ENCODE measurements at regions not wholly inside any gene's neighbourhood (a gene's known extent, or its start where the extent isn't known, plus 50 kb on each side); places are given as distances from the start of the nearest gene placed in this dataset.

DNA sequence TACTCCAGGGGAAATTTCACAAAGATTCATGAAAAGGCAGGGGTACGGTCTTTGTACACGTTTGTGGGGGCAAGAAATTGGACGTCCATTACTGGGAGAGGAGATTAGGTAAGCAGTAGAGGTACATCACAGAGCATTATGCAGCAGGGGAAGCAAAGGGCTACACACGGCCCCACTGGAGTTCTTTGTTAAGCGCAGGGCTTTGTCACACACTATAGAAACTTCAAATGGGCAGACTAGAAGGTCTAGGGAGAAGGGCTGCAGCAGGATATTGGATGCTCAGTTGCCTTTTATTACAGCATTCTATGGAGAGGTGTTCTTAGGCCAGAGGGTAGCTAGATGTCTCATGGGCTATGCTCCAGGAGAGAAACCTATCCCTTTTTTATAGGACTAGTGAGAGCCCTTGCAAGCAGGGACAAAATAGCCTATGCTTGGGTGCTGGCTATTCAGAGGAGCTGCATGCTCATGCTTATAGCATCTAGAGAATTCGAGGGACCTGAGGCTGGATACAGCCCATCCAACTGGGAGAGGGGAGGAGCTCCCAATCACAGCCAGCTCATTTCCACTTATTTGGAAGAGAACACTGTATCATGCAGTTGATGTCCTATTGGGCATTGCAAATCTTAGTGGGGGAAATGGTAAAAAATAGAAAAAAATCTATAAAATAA is 506.4 kb upstream of the ADAMTS9 start:
- no peak overlapping the region for H3K4me3 ChIP-seq (ENCODE audit: low read depth, low read length)
- DNase-seq (ENCODE audit: low read depth), result no peak
- TF ChIP-seq, protein P1, sequence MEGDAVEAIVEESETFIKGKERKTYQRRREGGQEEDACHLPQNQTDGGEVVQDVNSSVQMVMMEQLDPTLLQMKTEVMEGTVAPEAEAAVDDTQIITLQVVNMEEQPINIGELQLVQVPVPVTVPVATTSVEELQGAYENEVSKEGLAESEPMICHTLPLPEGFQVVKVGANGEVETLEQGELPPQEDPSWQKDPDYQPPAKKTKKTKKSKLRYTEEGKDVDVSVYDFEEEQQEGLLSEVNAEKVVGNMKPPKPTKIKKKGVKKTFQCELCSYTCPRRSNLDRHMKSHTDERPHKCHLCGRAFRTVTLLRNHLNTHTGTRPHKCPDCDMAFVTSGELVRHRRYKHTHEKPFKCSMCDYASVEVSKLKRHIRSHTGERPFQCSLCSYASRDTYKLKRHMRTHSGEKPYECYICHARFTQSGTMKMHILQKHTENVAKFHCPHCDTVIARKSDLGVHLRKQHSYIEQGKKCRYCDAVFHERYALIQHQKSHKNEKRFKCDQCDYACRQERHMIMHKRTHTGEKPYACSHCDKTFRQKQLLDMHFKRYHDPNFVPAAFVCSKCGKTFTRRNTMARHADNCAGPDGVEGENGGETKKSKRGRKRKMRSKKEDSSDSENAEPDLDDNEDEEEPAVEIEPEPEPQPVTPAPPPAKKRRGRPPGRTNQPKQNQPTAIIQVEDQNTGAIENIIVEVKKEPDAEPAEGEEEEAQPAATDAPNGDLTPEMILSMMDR (IDR thresholded peaks at IDR 0.05; ENCODE audit: insufficient read depth, low read length), result no peak

DNA sequence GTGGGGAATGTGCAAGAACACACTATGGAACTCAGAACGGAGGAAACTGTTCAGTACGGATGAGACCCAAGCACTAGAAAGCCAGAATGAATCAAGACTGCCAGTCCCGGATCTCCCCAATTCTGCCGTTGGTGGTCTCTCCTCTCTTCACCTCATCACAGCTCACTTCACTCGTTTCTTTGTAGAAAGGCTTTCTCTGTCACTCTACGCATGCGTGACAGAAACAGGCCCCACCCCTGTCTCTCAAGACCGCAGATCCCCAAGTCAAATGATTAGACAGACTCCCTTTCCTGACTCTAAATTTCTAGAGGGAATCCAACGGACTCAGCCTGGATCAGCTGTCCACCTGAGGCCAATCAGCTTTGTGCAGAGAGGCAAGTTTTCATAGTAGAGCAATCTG is 505.7 kb upstream of the ADAMTS9 start:
- no peak for DNase-seq (ENCODE audit: low read depth)
- TF ChIP-seq, protein P1 (IDR thresholded peaks at IDR 0.05; ENCODE audit: insufficient read depth, low read length), result no peak
- no peak overlapping the region for H3K4me3 ChIP-seq (ENCODE audit: low read depth, low read length)

DNA sequence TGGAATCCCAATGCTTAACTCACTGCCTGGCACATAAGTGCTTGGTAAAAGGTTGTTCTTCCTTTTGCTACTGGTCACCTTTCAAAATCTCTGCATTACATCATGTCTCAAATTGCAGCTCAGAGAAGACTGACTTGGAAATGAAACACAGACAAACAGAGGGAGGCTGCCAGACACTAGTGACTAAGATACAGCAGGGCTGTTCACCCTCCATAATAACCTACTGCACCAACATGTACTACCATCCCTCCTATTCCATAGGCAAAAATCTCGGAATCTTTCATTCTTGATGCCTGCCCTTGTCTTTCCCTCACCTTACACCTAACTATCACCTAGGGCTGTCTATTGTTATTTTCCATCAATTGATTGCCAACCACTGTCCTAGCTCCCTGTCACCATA is 502.3 kb upstream of the ADAMTS9 start:
- no peak for DNase-seq (ENCODE audit: low read depth)
- H3K4me3 ChIP-seq (ENCODE audit: low read depth, low read length), result no peak overlapping the region
- TF ChIP-seq, protein P1 (IDR thresholded peaks at IDR 0.05; ENCODE audit: insufficient read depth, low read length), result no peak

DNA sequence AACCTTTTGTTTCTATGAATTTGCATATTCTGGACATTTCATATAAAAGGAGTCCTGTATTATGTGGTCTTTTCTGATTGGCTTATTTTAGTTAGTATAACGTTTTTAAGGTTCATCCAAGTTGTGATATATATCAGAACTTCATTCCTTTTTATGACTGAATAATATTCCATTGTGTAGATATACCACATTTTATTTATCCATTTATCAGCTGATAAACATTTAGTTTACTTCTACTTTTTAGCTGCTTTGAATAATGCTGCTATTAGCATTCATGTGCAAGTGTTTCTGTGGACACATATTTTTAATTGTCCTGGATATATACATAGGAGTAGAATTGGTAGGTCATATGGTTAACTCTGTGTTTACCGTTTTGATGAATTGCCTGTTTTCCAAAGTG is 498.5 kb upstream of the ADAMTS9 start:
- TF ChIP-seq, protein P1 (IDR thresholded peaks at IDR 0.05; ENCODE audit: insufficient read depth, low read length), result no peak
- no peak for DNase-seq (ENCODE audit: low read depth)
- H3K4me3 ChIP-seq (ENCODE audit: low read depth, low read length), result no peak overlapping the region

DNA sequence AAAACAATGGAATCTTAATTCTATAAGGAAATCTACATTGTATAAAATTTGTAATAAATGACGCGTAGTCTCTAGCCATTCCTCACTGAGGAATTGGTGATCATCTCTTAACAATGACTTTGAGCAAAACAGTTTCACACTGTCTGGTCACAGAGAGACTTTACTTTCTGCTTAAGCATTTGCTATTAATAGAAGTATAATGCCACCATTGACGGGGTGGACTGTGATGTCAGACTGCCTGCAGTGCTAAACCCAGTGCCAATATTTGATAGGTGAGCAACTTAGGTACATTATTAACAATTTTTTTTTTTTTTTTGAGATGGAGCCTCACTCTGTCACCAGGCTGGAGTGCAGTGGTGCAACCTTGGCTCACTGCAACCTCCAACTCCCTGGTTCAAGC is 494.9 kb upstream of the ADAMTS9 start:
- no peak for DNase-seq (ENCODE audit: low read depth)
- TF ChIP-seq, protein P1 (IDR thresholded peaks at IDR 0.05; ENCODE audit: insufficient read depth, low read length), result no peak
- no peak overlapping the region for H3K4me3 ChIP-seq (ENCODE audit: low read depth, low read length)

DNA sequence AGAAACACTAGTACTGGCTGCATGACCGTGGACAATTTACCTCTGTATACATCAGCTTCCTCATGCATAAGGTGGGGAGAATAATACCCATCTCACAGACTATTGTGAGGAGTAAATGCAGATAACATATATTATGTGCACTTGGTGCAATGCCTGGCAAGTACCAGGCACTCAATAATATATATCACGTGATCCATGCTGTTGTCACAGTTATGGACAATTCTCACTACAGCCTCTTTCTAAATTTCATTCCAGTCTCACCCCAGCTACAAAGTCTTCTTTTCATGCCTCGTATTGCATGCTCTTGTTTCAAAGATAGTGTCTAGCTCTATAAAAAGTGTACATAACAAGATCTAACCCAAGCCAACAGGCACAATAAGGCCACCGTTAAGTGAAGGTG is 494.3 kb upstream of the ADAMTS9 start:
- DNase-seq (ENCODE audit: low read depth), result no peak
- TF ChIP-seq, protein P1 (IDR thresholded peaks at IDR 0.05; ENCODE audit: insufficient read depth, low read length), result no peak
- H3K4me3 ChIP-seq (ENCODE audit: low read depth, low read length), result no peak overlapping the region

DNA sequence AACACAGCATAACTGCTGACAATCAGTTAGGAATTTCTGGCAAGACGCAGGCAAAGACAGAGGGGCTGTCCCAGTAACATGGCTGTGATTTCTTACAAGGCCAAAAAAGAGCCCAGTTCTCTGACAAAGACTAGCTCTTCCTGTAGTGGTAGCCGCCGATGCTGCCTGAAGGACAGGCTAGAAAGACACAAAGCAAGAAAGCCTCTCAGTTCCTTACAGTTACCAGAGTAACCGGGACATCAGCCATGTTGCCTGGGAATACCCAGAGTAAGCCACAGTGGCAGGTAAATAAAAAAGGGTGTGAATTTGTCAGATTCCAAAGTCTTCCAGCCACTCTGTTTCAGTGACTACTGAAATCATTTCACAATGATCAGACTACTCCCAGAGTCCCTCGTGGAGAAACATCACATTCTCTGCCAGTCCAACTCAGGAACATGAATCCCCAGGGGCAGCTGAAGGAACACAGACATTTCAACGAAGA is 493.6 kb upstream of the ADAMTS9 start:
- TF ChIP-seq, protein P1 (IDR thresholded peaks at IDR 0.05; ENCODE audit: insufficient read depth, low read length), result no peak
- no peak overlapping the region for H3K4me3 ChIP-seq (ENCODE audit: low read depth, low read length)
- DNase-seq (ENCODE audit: low read depth), result no peak

Data from fibroblast of the aortic adventitia (primary cell).